CD14-positive monocyte (primary cell): ENCODE measurements at regions not wholly inside any gene's neighbourhood (a gene's known extent, or its start where the extent isn't known, plus 50 kb on each side); places are given as distances from the start of the nearest gene placed in this dataset.

Experiments
- DNase-seq, 3 donors: peaks; one replicate each; pipeline ENCODE4 v3.0.0-alpha.2; 2011 to 2022
- H2AFZ ChIP-seq: 2 replicates; pipeline ENCODE4 v1.6.0; 2012; ENCODE audit warnings: mild to moderate bottlenecking, low read depth, low read length, inconsistent platforms; ENCODE audit not compliant: insufficient read depth, poor library complexity, severe bottlenecking
- H3K27ac ChIP-seq, 2 donors: 1 replicate in 1 of 2; 2 replicates in 1 of 2; pipeline ENCODE4 v1.5.1; 2012 to 2013; ENCODE audit warnings: low read length in 2 of 2, control low read depth in 1 of 2, inconsistent platforms in 1 of 2, low read depth in 1 of 2, mild to moderate bottlenecking in 1 of 2
- H3K27me3 ChIP-seq, 2 donors: one replicate each; pipeline versions ENCODE4 v1.6.0 to v1.6.1; 2011 to 2013; ENCODE audit warnings: low read length in 2 of 2; ENCODE audit not compliant: control insufficient read depth in 2 of 2, insufficient read depth in 2 of 2
- H3K36me3 ChIP-seq, 2 donors: replicated peaks in 1 of 2; 1 replicate in 1 of 2; 2 replicates in 1 of 2; pipeline versions ENCODE4 v1.5.1 to v1.6.1; 2012 to 2013; ENCODE audit warnings: low read length in 2 of 2, control low read depth in 1 of 2, inconsistent platforms in 1 of 2, mild to moderate bottlenecking in 1 of 2; ENCODE audit not compliant: insufficient read depth in 2 of 2, control insufficient read depth in 1 of 2
- H3K4me1 ChIP-seq, 2 donors: 1 replicate in 1 of 2; 2 replicates in 1 of 2; pipeline versions ENCODE4 v1.5.1 to v1.6.1; 2012 to 2013; ENCODE audit warnings: low read length in 2 of 2, control low read depth in 1 of 2, inconsistent platforms in 1 of 2, mild to moderate bottlenecking in 1 of 2, moderate library complexity in 1 of 2; ENCODE audit not compliant: insufficient read depth in 2 of 2, control insufficient read depth in 1 of 2
- H3K4me2 ChIP-seq: replicated peaks from 2 replicates; pipeline ENCODE3; 2012; ENCODE audit warnings: low read length, moderate library complexity, mild to moderate bottlenecking; ENCODE audit not compliant: poor library complexity, severe bottlenecking; ENCODE audit errors: extremely low read depth
- H3K4me3 ChIP-seq, 3 experiments: fragments of 200-600 bp in 1 of 3; sonication (generic) in 1 of 3; replicated peaks in 1 of 3; 1 replicate in 2 of 3; 2 replicates in 1 of 3; pipeline ENCODE4 v1.5.1; 2011 to 2013; ENCODE audit warnings: low read length in 3 of 3, mild to moderate bottlenecking in 3 of 3, control low read depth in 2 of 3, low read depth in 2 of 3, inconsistent platforms in 1 of 3, moderate library complexity in 1 of 3
- H3K79me2 ChIP-seq: 2 replicates; pipeline ENCODE4 v1.6.0; 2012; ENCODE audit warnings: mild to moderate bottlenecking, control low read depth, inconsistent platforms, low read length, moderate library complexity; ENCODE audit not compliant: insufficient read depth
- H3K9ac ChIP-seq: 2 replicates; pipeline ENCODE4 v1.6.0; 2017; ENCODE audit warnings: low read length, mild to moderate bottlenecking; ENCODE audit not compliant: insufficient read depth, poor library complexity, severe bottlenecking
- H3K9me3 ChIP-seq, 2 donors: replicated peaks in 1 of 2; 1 replicate in 1 of 2; 2 replicates in 1 of 2; pipeline versions ENCODE4 v1.5.1 to v1.6.1; 2012 to 2013; ENCODE audit warnings: low read length in 2 of 2, control low read depth in 1 of 2; ENCODE audit not compliant: control insufficient read depth in 1 of 2, insufficient read depth in 1 of 2
- H4K20me1 ChIP-seq: 2 replicates; pipeline ENCODE4 v1.6.0; 2012; ENCODE audit warnings: mild to moderate bottlenecking, low read length, control low read depth, moderate library complexity; ENCODE audit not compliant: insufficient read depth
- H3K27ac Mint-ChIP-seq, 7 donors: one replicate each; pipeline ENCODE4 v1.8.0; 2020; ENCODE audit warnings: mild to moderate bottlenecking in 7 of 7, mixed read lengths in 7 of 7, moderate library complexity in 6 of 7, inconsistent platforms in 2 of 7
- H3K27me3 Mint-ChIP-seq, 3 donors: one replicate each; pipeline ENCODE4 v1.8.0; 2021 to 2022; ENCODE audit warnings: low read depth in 3 of 3, mild to moderate bottlenecking in 3 of 3, mixed read lengths in 3 of 3, moderate library complexity in 3 of 3, inconsistent platforms in 1 of 3
- H3K36me3 Mint-ChIP-seq, 2 donors: one replicate each; pipeline ENCODE4 v1.8.0; 2020; ENCODE audit warnings: mixed read lengths in 2 of 2, inconsistent platforms in 1 of 2, mild to moderate bottlenecking in 1 of 2
- H3K4me1 Mint-ChIP-seq: one replicate; pipeline ENCODE4 v1.8.0; 2020; ENCODE audit warnings: mild to moderate bottlenecking, mixed read lengths
- H3K4me3 Mint-ChIP-seq, 2 donors: one replicate each; pipeline ENCODE4 v1.8.0; 2020; ENCODE audit warnings: mild to moderate bottlenecking in 2 of 2, mixed read lengths in 2 of 2, moderate library complexity in 1 of 2
- H3K9me3 Mint-ChIP-seq, 7 donors: one replicate each; pipeline ENCODE4 v1.8.0; 2020 to 2022; ENCODE audit warnings: mixed read lengths in 7 of 7, mild to moderate bottlenecking in 6 of 7, moderate library complexity in 6 of 7, inconsistent platforms in 2 of 7
- CTCF ChIP-seq: fragments of 200-600 bp; IDR thresholded peaks from one replicate; pipeline ENCODE4 v1.8.0; 2022; ENCODE audit warnings: antibody characterized with exemption, mild to moderate bottlenecking
- WGBS: methylation state at CpG from one replicate; pipeline ENCODE4 v1.1.5; 2013; ENCODE audit warnings: missing lambda C conversion rate; ENCODE audit not compliant: insufficient coverage; 5-methylcytosine and 5-hydroxymethylcytosine counted together
- intact Hi-C, 2 donors: fragments of 100-400 bp; cut with micrococcal nuclease; formaldehyde crosslinking; loops; one replicate each; pipeline versions ENCODE4 v1.15.0 to v1.15.1; 2023

GRCh38 chr5:136594416-136594815 lies 229.1 kb upstream of the TRPC7 start:
- Histone ChIP-seq H2AFZ (no peak overlapping the region), H3K36me3 (no peaks in the 10 kb centered on the region), H4K20me1 (no peaks in the 10 kb centered on the region), H3K4me2 (no peak overlapping the region), H3K9me3 (peaks cover 0 to 2% of the 10 kb centered on the region in 2 donors), H3K79me2 (no peaks in the 10 kb centered on the region), H3K9ac (no peak overlapping the region), H3K27me3 (no peaks in the 10 kb centered on the region), H3K4me1 (no peaks in the 10 kb centered on the region), H3K27ac (no peak overlapping the region), H3K4me3 (no peak overlapping the region)
- H3K36me3 Mint-ChIP-seq, result no peaks in the 10 kb centered on the region
- H3K9me3 Mint-ChIP-seq, result peaks cover 0 to 14% (median 2%) of the 10 kb centered on the region in 7 donors
- WGBS, result no CpG with 5 or more reads among the region's 2 CpGs
- H3K4me1 Mint-ChIP-seq, result no peaks in the 10 kb centered on the region
- intact Hi-C loops, result no loop called here
- no peak overlapping the region for H3K27ac Mint-ChIP-seq
- no peaks in the 10 kb centered on the region for H3K27me3 Mint-ChIP-seq
- TF ChIP-seq CTCF, result no peak
- DNase-seq, result no peak
- no peak overlapping the region for H3K4me3 Mint-ChIP-seq

DNA sequence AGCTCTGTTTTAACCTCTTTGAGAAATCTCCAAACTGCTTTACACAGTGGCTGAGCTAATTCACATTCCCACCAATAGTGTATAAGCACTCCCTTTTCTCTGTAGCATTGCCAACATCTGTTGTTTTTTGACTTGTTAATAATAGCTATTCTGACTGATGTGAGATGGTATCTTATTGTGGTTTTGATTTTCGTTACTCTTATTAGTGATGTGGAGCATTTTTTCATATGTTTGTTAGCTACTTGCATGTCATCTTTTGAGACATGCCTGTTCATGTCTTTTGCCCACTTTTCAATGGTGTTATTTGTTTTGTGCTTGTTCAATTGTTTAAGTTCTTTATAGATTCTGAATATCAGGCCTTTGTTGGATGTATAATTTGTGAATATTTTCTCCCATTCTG lies 225.2 kb upstream of the TRPC7 start:
- intact Hi-C loops, result no loop called here
- no peak overlapping the region for H3K27ac Mint-ChIP-seq
- no peak for TF ChIP-seq CTCF
- peaks cover 0 to 8% (median 0%) of the 10 kb centered on the region in 7 donors for H3K9me3 Mint-ChIP-seq
- H2AFZ ChIP-seq, result no peak overlapping the region
- peaks cover 0 to 2% of the 10 kb centered on the region in 2 donors for H3K9me3 ChIP-seq
- H3K27me3 Mint-ChIP-seq, result peaks cover 0 to 2% (median 0%) of the 10 kb centered on the region in 3 donors
- H3K9ac ChIP-seq, result no peak overlapping the region
- H3K27me3 ChIP-seq, result no peaks in the 10 kb centered on the region
- H3K36me3 Mint-ChIP-seq, result no peaks in the 10 kb centered on the region
- no peaks in the 10 kb centered on the region for H3K79me2 ChIP-seq
- H3K36me3 ChIP-seq, result no peaks in the 10 kb centered on the region
- no peak overlapping the region for H3K4me2 ChIP-seq
- no peak overlapping the region for H3K27ac ChIP-seq
- H4K20me1 ChIP-seq, result no peaks in the 10 kb centered on the region
- no peak overlapping the region for H3K4me3 ChIP-seq
- no peaks in the 10 kb centered on the region for H3K4me1 Mint-ChIP-seq
- DNase-seq, result no peak
- H3K4me1 ChIP-seq, result no peaks in the 10 kb centered on the region
- WGBS, result 67% methylated on average over 1 of the region's 1 CpG
- no peak overlapping the region for H3K4me3 Mint-ChIP-seq
